ENCODE measurements at regions not wholly inside any gene's neighbourhood (a gene's known extent, or its start where the extent isn't known, plus 50 kb on each side); places are given as distances from the start of the nearest gene placed in this dataset.

DNA sequence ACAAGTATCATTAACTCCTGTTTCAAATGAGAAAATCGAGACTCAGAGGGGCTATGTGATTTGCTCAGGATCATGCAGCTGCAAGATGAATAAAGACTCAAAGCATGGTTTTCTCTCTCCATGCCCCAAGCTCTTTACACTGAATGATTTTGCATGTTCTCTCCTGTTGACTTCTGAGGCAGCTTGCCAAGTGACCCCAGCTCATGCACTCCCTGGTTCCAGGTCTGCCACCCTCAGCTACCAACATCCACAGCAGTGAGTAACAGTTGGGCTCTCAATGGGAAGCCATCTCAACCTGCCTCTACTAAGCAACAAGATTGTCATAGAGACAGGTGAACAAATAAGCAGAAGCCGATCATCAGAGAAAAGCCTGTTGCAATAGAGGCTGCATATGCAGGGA lies 116.9 kb upstream of the GADL1 start:
- H3K4me2 ChIP-seq (ENCODE audit: insufficient read depth, insufficient read length, low read length): no peak overlapping the region
- H3K9ac ChIP-seq (ENCODE audit: extremely low read depth, insufficient read length, low read length): no peak overlapping the region
- no peaks in the 10 kb centered on the region for H3K23me2 ChIP-seq (ENCODE audit: insufficient read length, low read depth, low read length, poor library complexity, severe bottlenecking)
- H4K8ac ChIP-seq (replicated peaks; ENCODE audit: insufficient read length, low read depth, low read length): no peak overlapping the region
- H4K20me1 ChIP-seq (ENCODE audit: control insufficient read depth, insufficient read depth, insufficient read length): no peaks in the 10 kb centered on the region
- H3K79me1 ChIP-seq (ENCODE audit: insufficient read depth, low read depth, low read length, poor library complexity, severe bottlenecking): no peaks in the 10 kb centered on the region
- no peaks in the 10 kb centered on the region for H3K79me2 ChIP-seq (ENCODE audit: insufficient read depth, low read length)
- TF ChIP-seq CTCF (conservative IDR thresholded peaks at IDR 0.05): no peak
- no peaks in the 10 kb centered on the region for H3K4me1 ChIP-seq (ENCODE audit: insufficient read depth, low read length)
- H3K4ac ChIP-seq (ENCODE audit: low read depth, low read length): no peak overlapping the region
- no peak overlapping the region for H3K4me3 Mint-ChIP-seq
- H3K23ac ChIP-seq (ENCODE audit: insufficient read length, low read depth, low read length): no peak overlapping the region
- H3K27ac ChIP-seq (ENCODE audit: insufficient read length, low read depth, low read length): no peak overlapping the region
- no peak overlapping the region for H4K91ac ChIP-seq (ENCODE audit: insufficient read length, low read depth, low read length)
- H3K18ac ChIP-seq (ENCODE audit: insufficient read length, low read depth, low read length): no peak overlapping the region
- H2BK20ac ChIP-seq (ENCODE audit: low read depth, low read length, poor library complexity, severe bottlenecking): no peak overlapping the region
- H3K9me3 Mint-ChIP-seq: peaks cover 0 to 5% of the 10 kb centered on the region in 2 experiments; a peak in 3 of 5 replicates
- no peak overlapping the region for H2AK5ac ChIP-seq (ENCODE audit: insufficient read length, low read length)
- no peak overlapping the region for H2BK120ac ChIP-seq (ENCODE audit: low read depth, low read length, poor library complexity, severe bottlenecking)
- peaks cover 9 to 13% of the 10 kb centered on the region in 2 experiments for H3K4me1 Mint-ChIP-seq
- H3K9me3 ChIP-seq (ENCODE audit: control insufficient read depth, low read depth, low read length): no peaks in the 10 kb centered on the region
- H4K5ac ChIP-seq (ENCODE audit: insufficient read length, low read depth, low read length): no peak overlapping the region
- H3K27me3 ChIP-seq (ENCODE audit: insufficient read depth, low read length): no peaks in the 10 kb centered on the region; the same call in 1 of the 2 replicates
- peaks cover 86% of the 10 kb centered on the region for H3K27me3 Mint-ChIP-seq (ENCODE audit: low read depth)
- H2BK15ac ChIP-seq (ENCODE audit: low read depth, low read length): no peak overlapping the region
- no peak for DNase-seq
- H3K27ac Mint-ChIP-seq: no peak overlapping the region
- H3K56ac ChIP-seq (ENCODE audit: insufficient read length, low read depth, low read length): no peak overlapping the region
- no peak overlapping the region for H3T11ph ChIP-seq (ENCODE audit: low read length)
- H2AFZ ChIP-seq (ENCODE audit: low read length): no peak overlapping the region
- WGBS (ENCODE audit: extremely low coverage, insufficient read length, low lambda C conversion rate): no CpG with 5 or more reads among the region's 2 CpGs
- H3K14ac ChIP-seq (ENCODE audit: insufficient read depth, low read length): no peak overlapping the region
- no peak overlapping the region for H2BK5ac ChIP-seq (ENCODE audit: insufficient read length, low read length)
- no peak overlapping the region for H2BK12ac ChIP-seq (ENCODE audit: insufficient read length, low read depth, low read length)
- H3K36me3 Mint-ChIP-seq (ENCODE audit: insufficient read depth in 1 of 3, low read depth in 3 of 3): no peaks in the 10 kb centered on the region
